HepG2 (cell line): ENCODE measurements at regions not wholly inside any gene's neighbourhood (a gene's known extent, or its start where the extent isn't known, plus 50 kb on each side); places are given as distances from the start of the nearest gene placed in this dataset.

Experiments
- ATAC-seq: fragments of 200-7000 bp; cut with Tn5 transposase; 3 replicates; pipeline ENCODE4 v1.9.1; 2020; ENCODE audit warnings: mild to moderate bottlenecking, moderate library complexity
- BruUV-seq: library from RNA; stranded (reverse); fragments of 400-500 nt; replicated peaks from 2 replicates; lab custom pipeline; 2021; lab: Mats Ljungman, UMichigan
- CTCF ChIA-PET: fragments of 300-600 bp; formaldehyde crosslinking; extraction: SDS; loops from one replicate; lab custom pipeline; 2021; ENCODE audit warnings: low total read pairs, inconsistent platforms, low intra/inter-chr PET ratio; lab: Yijun Ruan, JAX
- POLR2A ChIA-PET: fragments of 350-600 bp; sonication (Branson Sonifier 250); formaldehyde crosslinking; loops from one replicate; lab custom pipeline; 2020; ENCODE audit warnings: antibody characterized with exemption, inconsistent platforms; lab: Yijun Ruan, JAX
- DNase-seq: peaks from one replicate; pipeline ENCODE4 v3.0.0-alpha.2; 2015; ENCODE audit warnings: low spot score
- FAIRE-seq: peaks from 3 replicates; lab custom pipeline; 2011; peaks lifted over from hg19 to GRCh38; lab: Jason Lieb, UNC
- H2AFZ ChIP-seq: one replicate; pipeline ENCODE4 v1.6.1; 2011; ENCODE audit warnings: low read length, inconsistent platforms
- H3K27ac ChIP-seq: fragments of 300-600 bp; 3 replicates; pipeline ENCODE4 v1.8.0; 2011; ENCODE audit warnings: mixed run types, mild to moderate bottlenecking, mixed read lengths, low read length, inconsistent platforms; ENCODE audit not compliant: insufficient read depth; ENCODE audit errors: extremely low read length
- H3K27me3 ChIP-seq, 2 experiments: fragments of 200-600 bp in 1 of 2; 2 replicates in 1 of 2; 3 replicates in 1 of 2; pipeline versions ENCODE4 v1.6.0 to v1.8.0; 2011; ENCODE audit warnings: low read length in 2 of 2, mild to moderate bottlenecking in 2 of 2, moderate library complexity in 2 of 2, inconsistent platforms in 1 of 2; ENCODE audit not compliant: insufficient read depth in 2 of 2, control insufficient read depth in 1 of 2
- H3K36me3 ChIP-seq, 2 experiments: fragments of 200-600 bp in 1 of 2; replicated peaks in 1 of 2; 2 replicates in 1 of 2; 3 replicates in 1 of 2; pipeline versions ENCODE4 v1.5.1 to v1.8.0; 2011; ENCODE audit warnings: low read length in 2 of 2, inconsistent platforms in 1 of 2; ENCODE audit not compliant: insufficient read depth in 2 of 2, control insufficient read depth in 1 of 2
- H3K4me1 ChIP-seq: 2 replicates; pipeline ENCODE4 v1.5.1; 2012; ENCODE audit warnings: low read length, inconsistent platforms; ENCODE audit not compliant: insufficient read depth
- H3K4me2 ChIP-seq: 2 replicates; pipeline ENCODE4 v1.6.0; 2011; ENCODE audit warnings: low read depth, low read length, inconsistent platforms
- H3K4me3 ChIP-seq, 3 experiments: fragments of 200-600 bp in 1 of 3; sonication (generic), shearing (Covaris generic) in 1 of 3; replicated peaks in 1 of 3; 2 replicates each; pipeline ENCODE4 v1.5.1; 2011 to 2016; ENCODE audit warnings: low read length in 3 of 3, inconsistent platforms in 2 of 3, low read depth in 2 of 3, mild to moderate bottlenecking in 2 of 3, control low read depth in 1 of 3, mixed read lengths in 1 of 3; ENCODE audit not compliant: insufficient read depth in 1 of 3
- H3K79me2 ChIP-seq: one replicate; pipeline ENCODE4 v1.6.1; 2011; ENCODE audit warnings: low read length, inconsistent platforms; ENCODE audit not compliant: insufficient read depth
- H3K9ac ChIP-seq: 2 replicates; pipeline ENCODE4 v1.6.0; 2011; ENCODE audit warnings: mild to moderate bottlenecking, low read depth, low read length, inconsistent platforms; ENCODE audit not compliant: insufficient read depth
- H3K9me3 ChIP-seq: 2 replicates; pipeline ENCODE4 v1.5.1; 2012; ENCODE audit warnings: mild to moderate bottlenecking, low read length
- H4K20me1 ChIP-seq: 2 replicates; pipeline ENCODE4 v1.6.0; 2011; ENCODE audit warnings: inconsistent platforms, mild to moderate bottlenecking, low read length, moderate library complexity; ENCODE audit not compliant: insufficient read depth
- JUNB ChIP-seq: sonication (generic); formaldehyde crosslinking; IDR thresholded peaks from 2 replicates; pipeline ENCODE4 v1.8.0; 2022; ENCODE audit warnings: missing genetic modification reagents, mild to moderate bottlenecking, borderline replicate concordance
- SP140L ChIP-seq: sonication (generic); formaldehyde crosslinking; IDR thresholded peaks from 2 replicates; pipeline ENCODE4 v1.4.0; 2020; ENCODE audit warnings: missing genetic modification reagents, borderline replicate concordance
- TOE1 ChIP-seq: sonication (generic); formaldehyde crosslinking; IDR thresholded peaks from 2 replicates; pipeline ENCODE4 v1.4.0; 2020; ENCODE audit warnings: mild to moderate bottlenecking, missing genetic modification reagents
- ZBTB7A ChIP-seq: sonication (generic); formaldehyde crosslinking; IDR thresholded peaks from 2 replicates; pipeline ENCODE4 v1.8.0; 2022; ENCODE audit warnings: mild to moderate bottlenecking, missing genetic modification reagents
- ZNF260 ChIP-seq: sonication (generic); formaldehyde crosslinking; IDR thresholded peaks from 2 replicates; pipeline ENCODE4 v1.4.0; 2020; ENCODE audit warnings: missing genetic modification reagents, low read depth, mild to moderate bottlenecking, borderline replicate concordance
- ZNF430 ChIP-seq: sonication (generic); formaldehyde crosslinking; IDR thresholded peaks from 2 replicates; pipeline ENCODE4 v1.9.0; 2021; ENCODE audit warnings: mild to moderate bottlenecking, missing genetic modification reagents
- ZNF644 ChIP-seq: IDR thresholded peaks from 2 replicates; pipeline ENCODE4 v1.6.1; 2016; ENCODE audit warnings: low read depth
- ZNF7 ChIP-seq: IDR thresholded peaks from 2 replicates; pipeline ENCODE4 v1.6.1; 2016; ENCODE audit warnings: missing biosample characterization, missing genetic modification reagents
- ZNF777 ChIP-seq: sonication (generic); formaldehyde crosslinking; IDR thresholded peaks from 2 replicates; pipeline ENCODE4 v1.4.0; 2020; ENCODE audit warnings: missing genetic modification reagents
- ZSCAN25 ChIP-seq: sonication (generic); formaldehyde crosslinking; IDR thresholded peaks from 2 replicates; pipeline ENCODE4 v1.8.0; 2022; ENCODE audit warnings: mild to moderate bottlenecking, missing genetic modification reagents
- WGBS: methylation state at CpG from one replicate; pipeline ENCODE4 v1.1.6; 2017; ENCODE audit warnings: low lambda C conversion rate; 5-methylcytosine and 5-hydroxymethylcytosine counted together
- in situ Hi-C: cut with HindIII; loops from 2 replicates; pipeline ENCODE4 v1.10.0; 2017; ENCODE audit warnings: low pct_unique_long_range_greater_than_20kb; ENCODE audit not compliant: extremely low pct_ligation_motif_present
- intact Hi-C: fragments of 100-400 bp; cut with micrococcal nuclease; formaldehyde crosslinking; loops from one replicate; pipeline ENCODE4 v1.10.0; 2022; ENCODE audit not compliant: unreplicated experiment
- TF ChIP-seq, protein P1 (sequence below): sonication (generic); formaldehyde crosslinking; IDR thresholded peaks from 2 replicates; pipeline ENCODE4 v1.4.0; 2020; ENCODE audit warnings: missing genetic modification reagents
- TF ChIP-seq, protein P2 (sequence below): sonication (generic); formaldehyde crosslinking; IDR thresholded peaks from 2 replicates; pipeline ENCODE4 v1.4.0; 2020; ENCODE audit warnings: missing genetic modification reagents, borderline replicate concordance
- TF ChIP-seq, protein P3 (sequence below): sonication (generic); formaldehyde crosslinking; IDR thresholded peaks from 2 replicates; pipeline ENCODE4 v1.8.1; 2023; ENCODE audit warnings: mild to moderate bottlenecking, missing genetic modification reagents

DNA sequence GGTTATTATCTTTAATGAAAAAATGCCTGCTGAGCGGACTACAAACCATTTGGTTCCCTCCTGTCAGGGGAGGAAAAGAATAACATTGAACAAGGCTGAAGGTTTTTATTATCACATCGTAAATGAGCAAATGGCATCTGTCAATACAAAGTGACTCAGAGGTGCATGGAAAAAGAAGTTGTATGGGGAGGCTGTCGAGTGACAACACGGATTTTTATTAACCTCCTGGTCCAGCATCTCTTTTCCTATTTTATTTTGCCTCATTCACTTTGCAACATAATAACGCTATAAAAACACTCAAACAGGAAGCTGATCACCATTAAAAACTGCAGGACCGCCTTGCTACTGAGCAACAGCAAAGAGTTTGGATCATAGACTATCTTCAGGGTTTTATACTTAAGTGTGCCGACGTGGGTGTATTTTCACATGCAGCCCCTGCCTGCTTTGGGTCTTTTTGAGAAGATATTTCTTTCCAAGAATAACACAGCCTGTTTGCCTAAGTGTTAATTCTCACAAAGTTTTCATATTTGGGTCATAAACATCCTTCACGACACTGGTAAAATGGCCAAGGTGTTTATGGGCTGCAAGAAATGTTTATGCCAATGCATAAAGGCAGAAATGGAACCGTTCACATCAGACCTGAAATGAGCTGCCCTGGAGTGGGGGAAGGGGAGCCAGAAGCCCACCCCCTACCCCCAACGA, 132.1 kb upstream of the SALL4 start:
- peaks cover 13% of the 10 kb centered on the region for H3K4me1 ChIP-seq
- no peak overlapping the region for H2AFZ ChIP-seq
- H3K36me3 ChIP-seq: no peaks in the 10 kb centered on the region
- H3K4me2 ChIP-seq: no peak overlapping the region
- in situ Hi-C loops: no loop called here
- BruUV-seq: no TSS peak
- no peaks in the 10 kb centered on the region for H3K79me2 ChIP-seq
- H4K20me1 ChIP-seq: no peaks in the 10 kb centered on the region
- 28% methylated on average over 11 of the region's 11 CpGs for WGBS
- no peak overlapping the region for H3K9ac ChIP-seq
- TF ChIP-seq ZNF644 (CRISPR knock-in tag) (no peak), ZSCAN25 (CRISPR knock-in tag) (no peak), ZNF777 (CRISPR knock-in tag) (no peak), ZNF260 (no peak), JUNB (CRISPR knock-in tag) (no peak), ZNF7 (no peak), ZBTB7A (CRISPR knock-in tag) (no peak), TOE1 (CRISPR knock-in tag) (no peak), ZNF430 (CRISPR knock-in tag) (no peak), SP140L (no peak)
- TF ChIP-seq, protein P1, sequence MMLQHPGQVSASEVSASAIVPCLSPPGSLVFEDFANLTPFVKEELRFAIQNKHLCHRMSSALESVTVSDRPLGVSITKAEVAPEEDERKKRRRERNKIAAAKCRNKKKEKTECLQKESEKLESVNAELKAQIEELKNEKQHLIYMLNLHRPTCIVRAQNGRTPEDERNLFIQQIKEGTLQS: no peak
- TF ChIP-seq, protein P2, sequence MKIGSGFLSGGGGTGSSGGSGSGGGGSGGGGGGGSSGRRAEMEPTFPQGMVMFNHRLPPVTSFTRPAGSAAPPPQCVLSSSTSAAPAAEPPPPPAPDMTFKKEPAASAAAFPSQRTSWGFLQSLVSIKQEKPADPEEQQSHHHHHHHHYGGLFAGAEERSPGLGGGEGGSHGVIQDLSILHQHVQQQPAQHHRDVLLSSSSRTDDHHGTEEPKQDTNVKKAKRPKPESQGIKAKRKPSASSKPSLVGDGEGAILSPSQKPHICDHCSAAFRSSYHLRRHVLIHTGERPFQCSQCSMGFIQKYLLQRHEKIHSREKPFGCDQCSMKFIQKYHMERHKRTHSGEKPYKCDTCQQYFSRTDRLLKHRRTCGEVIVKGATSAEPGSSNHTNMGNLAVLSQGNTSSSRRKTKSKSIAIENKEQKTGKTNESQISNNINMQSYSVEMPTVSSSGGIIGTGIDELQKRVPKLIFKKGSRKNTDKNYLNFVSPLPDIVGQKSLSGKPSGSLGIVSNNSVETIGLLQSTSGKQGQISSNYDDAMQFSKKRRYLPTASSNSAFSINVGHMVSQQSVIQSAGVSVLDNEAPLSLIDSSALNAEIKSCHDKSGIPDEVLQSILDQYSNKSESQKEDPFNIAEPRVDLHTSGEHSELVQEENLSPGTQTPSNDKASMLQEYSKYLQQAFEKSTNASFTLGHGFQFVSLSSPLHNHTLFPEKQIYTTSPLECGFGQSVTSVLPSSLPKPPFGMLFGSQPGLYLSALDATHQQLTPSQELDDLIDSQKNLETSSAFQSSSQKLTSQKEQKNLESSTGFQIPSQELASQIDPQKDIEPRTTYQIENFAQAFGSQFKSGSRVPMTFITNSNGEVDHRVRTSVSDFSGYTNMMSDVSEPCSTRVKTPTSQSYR (CRISPR knock-in tag): no peak
- TF ChIP-seq, protein P3, sequence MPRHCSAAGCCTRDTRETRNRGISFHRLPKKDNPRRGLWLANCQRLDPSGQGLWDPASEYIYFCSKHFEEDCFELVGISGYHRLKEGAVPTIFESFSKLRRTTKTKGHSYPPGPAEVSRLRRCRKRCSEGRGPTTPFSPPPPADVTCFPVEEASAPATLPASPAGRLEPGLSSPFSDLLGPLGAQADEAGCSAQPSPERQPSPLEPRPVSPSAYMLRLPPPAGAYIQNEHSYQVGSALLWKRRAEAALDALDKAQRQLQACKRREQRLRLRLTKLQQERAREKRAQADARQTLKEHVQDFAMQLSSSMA (CRISPR knock-in tag): no peak
- CTCF ChIA-PET: no interaction called here
- intact Hi-C loops: no loop called here
- H3K27ac ChIP-seq: no peak overlapping the region
- H3K9me3 ChIP-seq: no peaks in the 10 kb centered on the region
- ATAC-seq: no peak
- POLR2A ChIA-PET: no interaction called here
- H3K27me3 ChIP-seq: 0 out of 5 replicates have a peak, but pooled peaks cover 0 to 10% of the 10 kb centered on the region in 2 experiments
- no peak overlapping the region for H3K4me3 ChIP-seq
- no peak for FAIRE-seq
- DNase-seq: no peak
